ENCODE measurements at regions not wholly inside any gene's neighbourhood (a gene's known extent, or its start where the extent isn't known, plus 50 kb on each side); places are given as distances from the start of the nearest gene placed in this dataset.

DNA sequence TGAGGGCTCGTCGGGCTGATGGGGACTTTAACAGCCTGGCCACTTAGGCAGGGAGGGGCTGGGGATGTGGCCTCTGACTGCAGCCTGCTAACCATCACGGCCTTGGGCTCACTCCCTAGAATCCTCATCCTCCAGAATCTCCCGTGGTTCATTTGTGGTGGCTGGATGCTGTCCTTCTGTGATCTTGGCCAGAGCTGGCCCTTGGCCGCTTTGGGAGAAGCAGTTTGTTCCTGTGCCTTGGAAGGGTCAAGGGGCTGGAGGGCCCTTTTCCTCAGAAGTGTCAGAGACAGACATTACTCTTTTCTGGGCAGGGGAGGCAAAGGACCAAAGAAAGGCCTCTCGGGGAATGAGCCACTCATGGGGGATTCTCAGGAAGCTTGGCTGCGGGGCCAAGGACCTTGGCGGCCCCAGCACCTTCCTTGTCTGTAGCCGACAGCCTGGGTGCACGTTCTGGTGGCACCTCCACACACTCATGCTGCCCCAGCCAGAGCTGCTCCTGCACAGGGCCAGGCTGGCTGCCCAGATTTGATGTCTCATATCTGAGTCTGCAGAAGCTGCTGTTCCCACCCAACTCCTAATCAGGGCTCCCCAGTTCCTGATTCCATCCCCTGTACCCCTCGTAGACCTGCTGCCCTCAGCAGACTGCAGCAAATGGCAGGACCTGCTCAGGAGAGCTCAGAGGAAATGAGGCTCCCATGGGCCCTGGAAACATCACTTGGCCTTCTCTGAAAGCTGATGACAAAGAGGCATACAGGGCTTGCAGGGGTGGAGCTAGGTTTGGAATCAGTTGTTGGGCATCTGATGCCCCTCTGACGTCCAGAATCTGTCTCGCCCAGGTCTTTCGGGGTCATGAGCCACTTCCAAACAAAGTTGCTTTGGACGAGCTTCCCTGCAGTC lies 107.7 kb downstream of the CTTN start:
- Mint-ChIP-seq H3K27me3 (peaks cover 0 to 5% of the 10 kb centered on the region in 2 donors), H3K4me3 (no peak overlapping the region), H3K4me1 (ENCODE audit: low read depth in 2 of 2) (no peaks in the 10 kb centered on the region), H3K9me3 (no peaks in the 10 kb centered on the region), H3K36me3 (no peaks in the 10 kb centered on the region), H3K27ac (no peak overlapping the region)
- ATAC-seq (no peak), DNase-seq (ENCODE audit: low spot score) (peak; percentile 15)

GRCh38 chr11:70506658-70506970 lies 108.3 kb downstream of the CTTN start:
- ATAC-seq, result no peak
- no peak overlapping the region for H3K27ac Mint-ChIP-seq
- no peaks in the 10 kb centered on the region for H3K4me1 Mint-ChIP-seq (ENCODE audit: low read depth in 2 of 2)
- H3K36me3 Mint-ChIP-seq, result no peaks in the 10 kb centered on the region
- H3K9me3 Mint-ChIP-seq, result no peaks in the 10 kb centered on the region
- peaks cover 0 to 5% of the 10 kb centered on the region in 2 donors for H3K27me3 Mint-ChIP-seq
- DNase-seq (ENCODE audit: low spot score), result no peak
- H3K4me3 Mint-ChIP-seq, result no peak overlapping the region

DNA sequence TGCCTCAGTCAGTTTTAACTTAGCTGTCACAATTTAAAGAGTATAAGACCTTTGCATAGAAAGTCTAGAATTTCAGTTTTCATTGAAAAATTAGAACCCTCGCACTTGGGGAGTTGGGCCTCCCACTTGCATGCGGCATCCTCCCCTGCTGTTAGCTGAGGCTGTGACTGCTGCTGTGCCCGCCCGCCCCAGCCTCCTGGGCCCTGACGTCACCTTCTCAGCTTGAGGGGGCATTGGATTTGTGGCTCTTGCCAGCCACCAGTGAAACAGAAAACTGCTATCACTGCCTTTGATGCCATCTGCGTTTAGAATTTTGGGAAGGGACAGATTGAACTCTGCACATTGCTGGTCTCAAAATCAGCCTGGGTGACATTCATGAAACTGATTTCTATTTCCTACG lies 108.7 kb downstream of the CTTN start:
- H3K27ac Mint-ChIP-seq, result no peak overlapping the region

GRCh38 chr11:70507466-70508230 lies 109.3 kb downstream of the CTTN start:
- H3K9me3 Mint-ChIP-seq, result peaks cover 8% of the 10 kb centered on the region
- H3K27ac Mint-ChIP-seq, result no peak overlapping the region
- DNase-seq (ENCODE audit: low spot score), result no peak
- ATAC-seq, result no peak
- H3K4me3 Mint-ChIP-seq, result no peak overlapping the region
- H3K27me3 Mint-ChIP-seq, result peaks cover 9 to 13% of the 10 kb centered on the region in 2 donors
- no peaks in the 10 kb centered on the region for H3K4me1 Mint-ChIP-seq (ENCODE audit: low read depth in 2 of 2)
- peaks cover 8% of the 10 kb centered on the region for H3K36me3 Mint-ChIP-seq

More for the DNA sequence above, 108.7 kb downstream of the CTTN start:
- peaks cover 2% of the 10 kb centered on the region for H3K36me3 Mint-ChIP-seq
- ATAC-seq (no peak), DNase-seq (ENCODE audit: low spot score) (no peak)
- peaks cover 2 to 7% of the 10 kb centered on the region in 2 donors for H3K27me3 Mint-ChIP-seq
- H3K4me1 Mint-ChIP-seq (ENCODE audit: low read depth in 2 of 2), result no peaks in the 10 kb centered on the region
- H3K4me3 Mint-ChIP-seq, result no peak overlapping the region
- peaks cover 2% of the 10 kb centered on the region for H3K9me3 Mint-ChIP-seq

DNA sequence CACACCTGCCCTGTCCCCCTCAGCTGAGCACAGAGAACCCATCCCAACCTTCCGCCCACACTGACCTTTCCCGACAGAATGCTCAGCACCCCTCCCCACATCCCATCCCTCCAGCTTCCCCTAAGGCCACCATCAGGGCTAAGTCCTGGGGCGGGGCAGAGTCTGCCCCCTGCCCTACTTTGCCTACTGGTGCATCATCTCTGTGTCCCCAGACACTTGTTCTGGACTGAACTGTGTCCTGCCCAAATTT lies 109.8 kb downstream of the CTTN start:
- H3K27ac Mint-ChIP-seq, result no peak overlapping the region
- DNase-seq (ENCODE audit: low spot score) (no peak), ATAC-seq (no peak)
- H3K4me3 Mint-ChIP-seq, result no peak overlapping the region
- H3K36me3 Mint-ChIP-seq, result peaks cover 13% of the 10 kb centered on the region
- H3K4me1 Mint-ChIP-seq (ENCODE audit: low read depth in 2 of 2), result no peaks in the 10 kb centered on the region
- H3K27me3 Mint-ChIP-seq, result peaks cover 13 to 18% of the 10 kb centered on the region in 2 donors
- peaks cover 9% of the 10 kb centered on the region for H3K9me3 Mint-ChIP-seq

DNA sequence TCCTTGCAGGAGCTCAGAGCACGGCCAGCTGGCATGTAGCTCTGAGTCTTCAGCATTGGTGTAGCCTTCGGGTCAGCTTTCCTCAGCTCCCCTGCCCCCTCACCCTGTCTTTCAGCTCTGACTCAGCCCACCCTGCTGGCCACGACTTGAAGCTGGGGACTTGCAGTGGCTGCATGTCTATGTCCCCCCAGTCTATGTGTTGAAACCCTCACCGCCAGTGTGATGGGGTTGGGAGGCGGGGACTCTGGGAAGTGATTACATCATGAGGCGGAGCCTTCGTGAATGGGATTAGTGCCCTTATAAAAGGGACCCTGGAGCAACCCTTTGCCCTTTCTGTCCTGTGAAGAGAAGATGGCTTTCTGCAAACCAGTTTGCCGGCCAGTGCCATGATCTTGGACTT lies 111.1 kb downstream of the CTTN start:
- H3K4me1 Mint-ChIP-seq (ENCODE audit: low read depth in 2 of 2), result no peaks in the 10 kb centered on the region
- ATAC-seq (no peak), DNase-seq (ENCODE audit: low spot score) (no peak)
- peaks cover 24 to 26% of the 10 kb centered on the region in 2 donors for H3K27me3 Mint-ChIP-seq
- H3K9me3 Mint-ChIP-seq, result peaks cover 13% of the 10 kb centered on the region
- H3K27ac Mint-ChIP-seq, result no peak overlapping the region
- H3K4me3 Mint-ChIP-seq, result no peak overlapping the region
- H3K36me3 Mint-ChIP-seq, result peaks cover 17% of the 10 kb centered on the region

GRCh38 chr11:70510106-70510505 lies 111.8 kb downstream of the CTTN start:
- H3K36me3 Mint-ChIP-seq, result peaks cover 17% of the 10 kb centered on the region
- peaks cover 13% of the 10 kb centered on the region for H3K9me3 Mint-ChIP-seq
- no peaks in the 10 kb centered on the region for H3K4me1 Mint-ChIP-seq (ENCODE audit: low read depth in 2 of 2)
- no peak overlapping the region for H3K4me3 Mint-ChIP-seq
- peaks cover 27 to 30% of the 10 kb centered on the region in 2 donors for H3K27me3 Mint-ChIP-seq
- H3K27ac Mint-ChIP-seq, result no peak overlapping the region
- DNase-seq (ENCODE audit: low spot score), result no peak
- no peak for ATAC-seq

DNA sequence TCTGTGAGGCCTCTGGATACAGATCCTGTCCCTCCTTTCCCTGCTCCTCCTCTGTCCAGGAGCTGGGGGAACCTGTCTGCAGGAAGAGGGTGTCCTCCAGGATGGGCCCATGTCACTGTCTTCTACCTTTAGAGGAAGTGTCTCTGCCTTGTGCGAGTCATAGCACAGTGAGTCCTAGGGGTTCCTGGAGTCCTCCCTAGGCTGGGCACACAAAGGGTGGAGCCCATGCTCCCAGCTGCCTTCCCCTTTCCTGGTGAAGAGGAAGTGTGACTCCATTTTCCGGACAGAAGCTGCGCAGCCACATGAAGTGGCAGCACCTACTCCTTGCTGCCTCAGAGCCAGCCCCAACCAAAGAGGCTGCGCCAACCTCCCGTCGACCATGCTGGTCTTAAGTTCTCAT lies 112.2 kb downstream of the CTTN start:
- Mint-ChIP-seq H3K9me3 (peaks cover 13% of the 10 kb centered on the region), H3K36me3 (peaks cover 17% of the 10 kb centered on the region), H3K4me3 (no peak overlapping the region), H3K27me3 (peaks cover 27 to 30% of the 10 kb centered on the region in 2 donors), H3K4me1 (ENCODE audit: low read depth in 2 of 2) (no peaks in the 10 kb centered on the region), H3K27ac (no peak overlapping the region)
- no peak for DNase-seq (ENCODE audit: low spot score)
- ATAC-seq, result no peak

- H3K27ac Mint-ChIP-seq, result no peak overlapping the region
- no peak for DNase-seq (ENCODE audit: low spot score)
- H3K36me3 Mint-ChIP-seq, result peaks cover 17% of the 10 kb centered on the region
- no peaks in the 10 kb centered on the region for H3K4me1 Mint-ChIP-seq (ENCODE audit: low read depth in 2 of 2)
- no peak overlapping the region for H3K4me3 Mint-ChIP-seq
- peaks cover 33 to 36% of the 10 kb centered on the region in 2 donors for H3K27me3 Mint-ChIP-seq
- no peak for ATAC-seq
- peaks cover 13% of the 10 kb centered on the region for H3K9me3 Mint-ChIP-seq
These were observed 113.0 kb downstream of the CTTN start for GRCh38 chr11:70511345-70511744.

DNA sequence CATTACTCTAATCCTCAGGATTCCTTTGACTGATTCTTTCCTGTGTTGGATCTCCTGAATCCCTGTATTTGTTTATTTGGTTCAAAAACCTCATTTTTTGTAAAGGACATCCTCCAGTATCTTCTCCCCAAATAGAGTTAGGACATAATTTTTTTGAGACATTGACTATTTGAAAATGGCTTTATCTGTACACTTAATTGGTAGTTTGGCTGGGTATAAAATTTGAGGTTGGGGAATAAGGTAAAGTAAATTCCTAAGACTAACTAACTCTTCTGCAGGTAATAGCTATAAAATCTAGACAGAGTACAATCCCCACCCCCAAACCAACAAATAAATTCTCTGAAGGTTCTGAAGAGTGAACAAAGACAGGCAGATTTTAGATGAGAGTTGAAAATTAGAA lies 114.4 kb downstream of the CTTN start:
- H3K4me3 Mint-ChIP-seq, result no peak overlapping the region
- no peaks in the 10 kb centered on the region for H3K4me1 Mint-ChIP-seq (ENCODE audit: low read depth in 2 of 2)
- ATAC-seq (no peak), DNase-seq (ENCODE audit: low spot score) (no peak)
- H3K9me3 Mint-ChIP-seq, result peaks cover 13% of the 10 kb centered on the region
- peaks cover 38 to 39% of the 10 kb centered on the region in 2 donors for H3K27me3 Mint-ChIP-seq
- H3K36me3 Mint-ChIP-seq, result peaks cover 17% of the 10 kb centered on the region
- H3K27ac Mint-ChIP-seq, result no peak overlapping the region

DNA sequence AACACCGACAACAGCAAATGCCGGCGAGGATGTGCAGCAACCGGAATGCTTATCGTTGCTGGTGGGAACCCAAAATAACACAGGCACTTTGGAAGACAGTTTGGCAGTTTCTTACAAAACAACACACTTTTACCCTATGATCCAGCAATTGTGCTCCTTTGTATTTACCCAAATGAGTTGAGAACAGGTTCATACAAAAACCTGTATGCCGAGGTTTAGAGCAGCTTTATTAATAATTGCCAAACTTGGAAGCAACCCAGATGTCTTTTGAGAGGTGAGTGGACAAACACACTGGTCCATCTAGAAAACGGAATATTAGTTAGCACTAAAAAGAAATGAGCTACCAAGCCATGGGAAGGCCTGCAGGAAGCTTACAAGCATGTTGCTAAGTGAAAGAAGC lies 118.9 kb downstream of the CTTN start:
- H3K27me3 Mint-ChIP-seq, result peaks cover 49 to 55% of the 10 kb centered on the region in 2 donors

DNA sequence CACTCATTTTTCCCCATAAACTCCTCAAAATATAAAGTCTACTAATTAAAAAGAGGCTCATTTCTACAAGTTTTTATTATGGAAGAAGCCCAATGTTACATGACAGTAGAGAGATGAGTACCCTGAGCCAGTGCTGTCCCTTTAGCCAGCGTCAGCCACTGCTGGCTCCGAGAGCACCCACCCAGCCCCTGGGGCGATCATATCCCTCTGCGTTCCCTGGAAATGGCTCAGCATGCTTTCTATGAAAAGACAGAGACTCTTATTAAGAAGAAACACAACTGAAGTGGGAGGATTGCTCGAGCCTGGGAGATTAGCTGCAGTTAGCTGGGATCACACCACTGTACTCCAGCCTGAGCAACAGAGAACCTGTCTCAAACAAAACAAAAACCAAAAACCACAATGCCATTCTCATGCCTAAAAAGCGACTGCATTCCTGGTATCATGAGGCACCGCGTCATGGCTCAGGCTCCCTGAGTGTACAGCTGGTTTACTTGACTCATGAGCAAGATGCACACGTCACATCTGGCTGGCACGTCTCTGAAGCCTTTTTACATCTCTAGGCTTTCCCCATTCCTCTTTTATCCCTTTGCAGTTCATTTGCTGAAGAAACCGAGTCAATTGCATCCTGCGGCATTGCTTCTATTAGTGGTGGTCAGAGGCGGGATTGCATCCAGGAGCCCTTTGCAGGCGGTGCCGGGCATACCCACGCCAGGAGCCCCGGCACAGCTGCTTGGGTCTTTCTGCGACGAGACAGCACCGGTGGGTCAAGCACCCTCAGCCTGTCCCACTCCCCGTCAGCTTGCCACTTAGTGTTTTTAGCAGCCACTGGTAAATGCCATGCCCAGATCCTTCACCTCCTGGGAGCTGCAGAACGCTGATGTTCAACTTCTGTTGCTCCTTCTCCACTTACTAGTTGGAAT lies 119.9 kb downstream of the CTTN start:
- peak; percentile 48 for DNase-seq (ENCODE audit: low spot score)
- H3K4me3 Mint-ChIP-seq, result no peak overlapping the region
- H3K27me3 Mint-ChIP-seq, result peaks cover 44 to 51% of the 10 kb centered on the region in 2 donors
- H3K36me3 Mint-ChIP-seq, result peaks cover 2% of the 10 kb centered on the region
- H3K4me1 Mint-ChIP-seq (ENCODE audit: low read depth in 2 of 2), result no peaks in the 10 kb centered on the region
- H3K9me3 Mint-ChIP-seq, result peaks cover 3% of the 10 kb centered on the region
- no peak for ATAC-seq
- no peak overlapping the region for H3K27ac Mint-ChIP-seq

More for the DNA sequence above, 118.9 kb downstream of the CTTN start:
- DNase-seq (ENCODE audit: low spot score), result no peak
- Mint-ChIP-seq H3K9me3 (peaks cover 9% of the 10 kb centered on the region), H3K4me3 (no peak overlapping the region), H3K27ac (no peak overlapping the region), H3K36me3 (peaks cover 13% of the 10 kb centered on the region), H3K4me1 (ENCODE audit: low read depth in 2 of 2) (no peaks in the 10 kb centered on the region)
- no peak for ATAC-seq

GRCh38 chr11:70519117-70519516 lies 120.8 kb downstream of the CTTN start:
- H3K4me1 Mint-ChIP-seq (ENCODE audit: low read depth in 2 of 2), result no peaks in the 10 kb centered on the region
- no peak overlapping the region for H3K27ac Mint-ChIP-seq
- H3K9me3 Mint-ChIP-seq, result no peaks in the 10 kb centered on the region
- no peaks in the 10 kb centered on the region for H3K36me3 Mint-ChIP-seq
- DNase-seq (ENCODE audit: low spot score), result peak; percentile 8
- no peak overlapping the region for H3K4me3 Mint-ChIP-seq
- peaks cover 41 to 42% of the 10 kb centered on the region in 2 donors for H3K27me3 Mint-ChIP-seq
- ATAC-seq, result no peak

Measured in natural killer cell treated with Interleukin-12 subunit alpha and Interleukin-12 subunit beta and Interleukin-15 and Interleukin-18, amount 100 ng/mL, for 72 hours (primary cell).